IMR-90 (cell line): ENCODE measurements at regions not wholly inside any gene's neighbourhood (a gene's known extent, or its start where the extent isn't known, plus 50 kb on each side); places are given as distances from the start of the nearest gene placed in this dataset.

Experiments used
- ATAC-seq: fragments of 200-7000 bp; cut with Tn5 transposase; 2 replicates; pipeline ENCODE4 v1.9.1; 2020; ENCODE audit warnings: low read depth, mild to moderate bottlenecking, moderate library complexity
- BruUV-seq: library from RNA; stranded (reverse); fragments of 400-500 nt; replicated peaks from 2 replicates; lab custom pipeline; 2021; lab: Mats Ljungman, UMichigan
- CTCF ChIA-PET: fragments of 300-600 bp; formaldehyde crosslinking; extraction: SDS; loops from one replicate; lab custom pipeline; 2021; ENCODE audit warnings: antibody characterized with exemption; lab: Yijun Ruan, JAX
- POLR2A ChIA-PET: fragments of 300-600 bp; sonication (Branson Sonifier 250); formaldehyde crosslinking; loops from one replicate; lab custom pipeline; 2022; ENCODE audit warnings: antibody characterized with exemption; ENCODE audit not compliant: unreplicated experiment; lab: Charles Lee
- DNase-seq: peaks from one replicate; pipeline ENCODE4 v3.0.0; 2013
- H2AFZ ChIP-seq: replicated peaks from 2 replicates; pipeline ENCODE3; 2013; ENCODE audit warnings: low read length, mild to moderate bottlenecking; ENCODE audit not compliant: poor library complexity
- H2AK5ac ChIP-seq: 2 replicates; pipeline ENCODE4 v1.6.1; 2013; ENCODE audit warnings: low read depth, low read length, inconsistent platforms
- H2AK9ac ChIP-seq: replicated peaks from 2 replicates; pipeline ENCODE3; 2013; ENCODE audit warnings: mild to moderate bottlenecking, low read depth, low read length, moderate library complexity; ENCODE audit not compliant: poor library complexity
- H2BK120ac ChIP-seq: 2 replicates; pipeline ENCODE4 v1.6.1; 2013; ENCODE audit warnings: low read depth, low read length, inconsistent platforms
- H2BK15ac ChIP-seq: 3 replicates; pipeline ENCODE4 v1.6.1; 2013; ENCODE audit warnings: low read depth, low read length, inconsistent platforms
- H2BK20ac ChIP-seq: 2 replicates; pipeline ENCODE4 v1.6.1; 2013; ENCODE audit warnings: low read depth, mild to moderate bottlenecking, inconsistent platforms, low read length, moderate library complexity
- H2BK5ac ChIP-seq: 2 replicates; pipeline ENCODE4 v1.6.1; 2013; ENCODE audit warnings: mild to moderate bottlenecking, low read depth, low read length, inconsistent platforms; ENCODE audit not compliant: poor library complexity, severe bottlenecking
- H3K14ac ChIP-seq: replicated peaks from 2 replicates; pipeline ENCODE4 v1.6.1; 2013; ENCODE audit warnings: low read depth, low read length, inconsistent platforms
- H3K18ac ChIP-seq: 2 replicates; pipeline ENCODE4 v1.6.1; 2013; ENCODE audit warnings: low read depth, low read length, control low read depth
- H3K23ac ChIP-seq: 2 replicates; pipeline ENCODE4 v1.6.1; 2013; ENCODE audit warnings: low read depth, low read length, inconsistent platforms
- H3K27ac ChIP-seq: 2 replicates; pipeline ENCODE4 v1.5.1; 2013; ENCODE audit warnings: mild to moderate bottlenecking, control low read depth, low read length; ENCODE audit not compliant: insufficient read depth
- H3K27me3 ChIP-seq: 2 replicates; pipeline ENCODE4 v1.6.1; 2013; ENCODE audit warnings: low read length; ENCODE audit not compliant: control insufficient read depth, insufficient read depth
- H3K36me3 ChIP-seq: 2 replicates; pipeline ENCODE4 v1.6.1; 2013; ENCODE audit warnings: low read length, mixed read lengths; ENCODE audit not compliant: control insufficient read depth, insufficient read depth
- H3K4ac ChIP-seq: 2 replicates; pipeline ENCODE4 v1.6.1; 2013; ENCODE audit warnings: low read depth, low read length, inconsistent platforms
- H3K4me1 ChIP-seq: 2 replicates; pipeline ENCODE4 v1.6.1; 2013; ENCODE audit warnings: low read length, mixed read lengths; ENCODE audit not compliant: control insufficient read depth, insufficient read depth
- H3K4me2 ChIP-seq: 2 replicates; pipeline ENCODE4 v1.6.1; 2013; ENCODE audit warnings: low read depth, mild to moderate bottlenecking, control low read depth, low read length, moderate library complexity
- H3K4me3 ChIP-seq: 2 replicates; pipeline ENCODE4 v1.5.1; 2013; ENCODE audit warnings: low read depth, mild to moderate bottlenecking, control low read depth, low read length, moderate library complexity; ENCODE audit not compliant: insufficient read depth
- H3K56ac ChIP-seq: 2 replicates; pipeline ENCODE4 v1.6.1; 2013; ENCODE audit warnings: low read length, inconsistent platforms; ENCODE audit not compliant: insufficient read depth; ENCODE audit errors: extremely low read depth
- H3K79me1 ChIP-seq, 2 experiments: 2 replicates each; pipeline ENCODE4 v1.6.1; 2013; ENCODE audit warnings: low read length in 2 of 2, inconsistent platforms in 1 of 2, low read depth in 1 of 2
- H3K9ac ChIP-seq: 2 replicates; pipeline ENCODE4 v1.6.1; 2013; ENCODE audit warnings: low read depth, low read length, control low read depth
- H3K9me1 ChIP-seq: 2 replicates; pipeline ENCODE4 v1.6.1; 2013; ENCODE audit warnings: low read length, inconsistent platforms; ENCODE audit not compliant: insufficient read depth
- H3K9me3 ChIP-seq: 2 replicates; pipeline ENCODE4 v1.6.1; 2013; ENCODE audit warnings: low read length; ENCODE audit not compliant: control insufficient read depth, insufficient read depth
- H4K20me1 ChIP-seq: 2 replicates; pipeline ENCODE4 v1.6.1; 2013; ENCODE audit warnings: low read length, inconsistent platforms; ENCODE audit not compliant: insufficient read depth
- H4K5ac ChIP-seq: 2 replicates; pipeline ENCODE4 v1.6.1; 2013; ENCODE audit warnings: mild to moderate bottlenecking, low read depth, low read length, control low read depth
- H4K8ac ChIP-seq, 2 experiments: 2 replicates each; pipeline ENCODE4 v1.6.1; 2013; ENCODE audit warnings: low read depth in 2 of 2, low read length in 2 of 2, control low read depth in 1 of 2, inconsistent platforms in 1 of 2
- H4K91ac ChIP-seq: 2 replicates; pipeline ENCODE4 v1.6.1; 2013; ENCODE audit warnings: low read depth, low read length, inconsistent platforms; ENCODE audit not compliant: insufficient read depth
- CHD1 ChIP-seq: IDR thresholded peaks from 2 replicates; pipeline ENCODE4 v1.6.1; 2012; ENCODE audit warnings: low read depth, low read length, improper control_type of control experiment
- ELK1 ChIP-seq: fragments of 150-350 bp; IDR thresholded peaks from 2 replicates; pipeline ENCODE4 v1.6.1; 2016; ENCODE audit warnings: low read depth, mild to moderate bottlenecking, low read length, moderate library complexity, borderline replicate concordance
- FOS ChIP-seq: fragments of 150-350 bp; IDR thresholded peaks from 2 replicates; pipeline ENCODE4 v1.6.1; 2016; ENCODE audit warnings: low read depth, low read length
- MAZ ChIP-seq: IDR thresholded peaks from 2 replicates; pipeline ENCODE4 v1.6.1; 2012; ENCODE audit warnings: low read depth, mild to moderate bottlenecking, low read length, improper control_type of control experiment, moderate library complexity, borderline replicate concordance
- MXI1 ChIP-seq: IDR thresholded peaks from 2 replicates; pipeline ENCODE4 v1.6.1; 2012; ENCODE audit warnings: low read depth, mild to moderate bottlenecking, low read length, moderate library complexity, borderline replicate concordance
- NFE2L2 ChIP-seq: fragments of 150-350 bp; IDR thresholded peaks from 2 replicates; pipeline ENCODE4 v1.6.1; 2016; ENCODE audit warnings: low read depth, mild to moderate bottlenecking, low read length
- RCOR1 ChIP-seq: IDR thresholded peaks from 2 replicates; pipeline ENCODE4 v1.6.1; 2012; ENCODE audit warnings: mild to moderate bottlenecking, low read length, improper control_type of control experiment; ENCODE audit not compliant: insufficient replicate concordance
- SMC3 ChIP-seq: fragments of 150-350 bp; IDR thresholded peaks from 2 replicates; pipeline ENCODE4 v1.6.1; 2016; ENCODE audit warnings: low read depth, mild to moderate bottlenecking, antibody characterized with exemption, low read length, moderate library complexity
- WGBS, 2 experiments: methylation state at CpG; one replicate each; pipeline versions ENCODE4 v1.1.5 to v1.1.7; 2013; ENCODE audit warnings: missing lambda C conversion rate in 2 of 2; ENCODE audit not compliant: insufficient read length in 1 of 2; ENCODE audit errors: extremely low coverage in 2 of 2; 5-methylcytosine and 5-hydroxymethylcytosine counted together
- dilution Hi-C: fragments of 300-500 bp; cut with HindIII; formaldehyde crosslinking; loops from one replicate; pipeline ENCODE4 v1.14.3; 2018; ENCODE audit warnings: low sequenced_read_pairs; ENCODE audit not compliant: unreplicated experiment
- in situ Hi-C: fragments of 300-500 bp; cut with MboI; formaldehyde crosslinking; loops from 3 replicates; pipeline ENCODE4 v1.14.3; 2019; ENCODE audit warnings: low sequenced_read_pairs, inconsistent platforms, mixed read lengths
- intact Hi-C: fragments of 100-400 bp; cut with micrococcal nuclease; formaldehyde crosslinking; loops from 2 replicates; pipeline ENCODE4 v1.10.0; 2022
- TF ChIP-seq, protein P1 (sequence below): fragments of 150-350 bp; IDR thresholded peaks from 2 replicates; pipeline ENCODE4 v1.6.1; 2017; ENCODE audit warnings: mild to moderate bottlenecking, antibody characterized with exemption, low read length, low read depth

- Histone ChIP-seq H3K27me3 (peaks cover 2% of the 10 kb centered on the region; the same call in 1 of the 2 replicates), H3K9me1 (no peaks in the 10 kb centered on the region), H2BK15ac (no peak overlapping the region), H3K4me1 (no peaks in the 10 kb centered on the region), H4K5ac (no peak overlapping the region), H3K9ac (no peak overlapping the region), H2BK120ac (no peak overlapping the region), H3K56ac (no peak overlapping the region), H2AFZ (no peak overlapping the region), H3K9me3 (no peaks in the 10 kb centered on the region), H4K20me1 (no peaks in the 10 kb centered on the region), H3K4me2 (no peak overlapping the region), H3K27ac (no peak overlapping the region), H4K8ac (no peak overlapping the region), H3K4me3 (no peak overlapping the region), H3K23ac (no peak overlapping the region), H2BK20ac (no peak overlapping the region), H3K14ac (no peak overlapping the region), H2AK9ac (no peak overlapping the region), H3K4ac (no peak overlapping the region), H4K91ac (no peak overlapping the region), H2BK5ac (no peak overlapping the region), H3K18ac (no peak overlapping the region), H2AK5ac (no peak overlapping the region), H3K79me1 (no peaks in the 10 kb centered on the region), H3K36me3 (no peaks in the 10 kb centered on the region)
- DNase-seq, result no peak
- intact Hi-C loops (no loop called here), dilution Hi-C loops (no loop called here), in situ Hi-C loops (no loop called here)
- POLR2A ChIA-PET, result no interaction called here
- TF ChIP-seq FOS (no peak), MXI1 (no peak), SMC3 (no peak), MAZ (no peak), RCOR1 (no peak), ELK1 (no peak), NFE2L2 (no peak), CHD1 (no peak)
- TF ChIP-seq, protein P1, sequence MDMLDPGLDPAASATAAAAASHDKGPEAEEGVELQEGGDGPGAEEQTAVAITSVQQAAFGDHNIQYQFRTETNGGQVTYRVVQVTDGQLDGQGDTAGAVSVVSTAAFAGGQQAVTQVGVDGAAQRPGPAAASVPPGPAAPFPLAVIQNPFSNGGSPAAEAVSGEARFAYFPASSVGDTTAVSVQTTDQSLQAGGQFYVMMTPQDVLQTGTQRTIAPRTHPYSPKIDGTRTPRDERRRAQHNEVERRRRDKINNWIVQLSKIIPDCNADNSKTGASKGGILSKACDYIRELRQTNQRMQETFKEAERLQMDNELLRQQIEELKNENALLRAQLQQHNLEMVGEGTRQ, result no peak
- no TSS peak for BruUV-seq
- 50% methylated on average over 1 of the region's 4 CpGs; no CpG with 5 or more reads in 1 of the 2 experiments for WGBS, 2 experiments
- no peak for ATAC-seq
- CTCF ChIA-PET, result no interaction called here
Observed at GRCh38 chr5:8580298-8580697, 711.4 kb downstream of the MTRR start.
